HEK293 (cell line): ENCODE measurements at regions not wholly inside any gene's neighbourhood (a gene's known extent, or its start where the extent isn't known, plus 50 kb on each side); places are given as distances from the start of the nearest gene placed in this dataset.

Source experiments
- CTCF ChIA-PET: fragments of 350-600 bp; formaldehyde crosslinking; extraction: SDS; loops from one replicate; lab custom pipeline; 2021; ENCODE audit warnings: antibody characterized with exemption; lab: Yijun Ruan, JAX
- POLR2A ChIA-PET: fragments of 300-600 bp; formaldehyde crosslinking; extraction: SDS; loops from one replicate; lab custom pipeline; 2020; ENCODE audit warnings: antibody characterized with exemption, inconsistent platforms; lab: Yijun Ruan, JAX
- H3K27ac ChIP-seq: fragments of 200-500 bp; sonication (Bioruptor generic); 2 replicates; pipeline ENCODE4 v1.5.1; 2014; ENCODE audit warnings: low read depth, low read length, control low read depth, inconsistent platforms; ENCODE audit errors: extremely low read depth
- H3K36me3 ChIP-seq, 2 experiments: fragments of 200-500 bp in 1 of 2; sonication (Bioruptor generic) in 1 of 2; 1 replicate in 1 of 2; 2 replicates in 1 of 2; pipeline ENCODE4 v1.5.1; 2014 to 2017; ENCODE audit warnings: inconsistent platforms in 2 of 2, low read length in 2 of 2; ENCODE audit not compliant: control insufficient read depth in 2 of 2, insufficient read depth in 1 of 2
- H3K4me1 ChIP-seq: fragments of 200-500 bp; sonication (Bioruptor generic); 2 replicates; pipeline ENCODE4 v1.5.1; 2014; ENCODE audit warnings: mild to moderate bottlenecking, low read length, inconsistent platforms; ENCODE audit not compliant: control insufficient read depth, insufficient read depth
- H3K4me3 ChIP-seq: 2 replicates; pipeline ENCODE4 v1.5.1; 2011; ENCODE audit warnings: low read depth, mild to moderate bottlenecking, control low read depth, low read length, moderate library complexity
- H3K9me3 ChIP-seq: fragments of 200-500 bp; sonication (Bioruptor generic); 2 replicates; pipeline ENCODE4 v1.5.1; 2014; ENCODE audit warnings: low read depth, low read length, inconsistent platforms; ENCODE audit not compliant: control insufficient read depth, insufficient read depth
- PRDM2 ChIP-seq: fragments of 450-650 bp; formaldehyde crosslinking; IDR thresholded peaks from 2 replicates; pipeline ENCODE4 v1.5.1; 2016; ENCODE audit warnings: missing biosample characterization, missing genetic modification characterization, borderline replicate concordance
- SCRT2 ChIP-seq: fragments of 450-650 bp; formaldehyde crosslinking; IDR thresholded peaks from 2 replicates; pipeline ENCODE4 v1.5.1; 2016; ENCODE audit warnings: missing biosample characterization, missing genetic modification characterization
- ZBTB10 ChIP-seq: fragments of 450-650 bp; formaldehyde crosslinking; IDR thresholded peaks from 2 replicates; pipeline ENCODE4 v1.5.1; 2016; ENCODE audit warnings: missing biosample characterization, missing genetic modification characterization
- ZBTB48 ChIP-seq: fragments of 450-650 bp; formaldehyde crosslinking; IDR thresholded peaks from 2 replicates; pipeline ENCODE4 v1.5.1; 2016; ENCODE audit warnings: missing biosample characterization, missing genetic modification characterization
- ZNF18 ChIP-seq: fragments of 450-650 bp; formaldehyde crosslinking; IDR thresholded peaks from 2 replicates; pipeline ENCODE4 v1.5.1; 2016; ENCODE audit warnings: missing biosample characterization, missing genetic modification characterization
- ZNF223 ChIP-seq: fragments of 450-650 bp; formaldehyde crosslinking; IDR thresholded peaks from 2 replicates; pipeline ENCODE4 v1.5.1; 2016; ENCODE audit warnings: missing biosample characterization, missing genetic modification characterization
- ZNF266 ChIP-seq: fragments of 450-650 bp; formaldehyde crosslinking; IDR thresholded peaks from 2 replicates; pipeline ENCODE4 v1.5.1; 2016; ENCODE audit warnings: missing biosample characterization, missing genetic modification characterization, low read depth
- ZNF354C ChIP-seq: fragments of 450-650 bp; formaldehyde crosslinking; IDR thresholded peaks from 2 replicates; pipeline ENCODE4 v1.5.1; 2016; ENCODE audit warnings: missing biosample characterization, missing genetic modification characterization, low read depth, borderline replicate concordance
- ZNF366 ChIP-seq: fragments of 450-650 bp; formaldehyde crosslinking; conservative IDR thresholded peaks from 2 replicates; pipeline ENCODE4 v1.5.1; 2016; ENCODE audit warnings: missing biosample characterization, missing genetic modification characterization
- ZNF416 ChIP-seq: fragments of 450-650 bp; formaldehyde crosslinking; IDR thresholded peaks from 2 replicates; pipeline ENCODE4 v1.5.1; 2016; ENCODE audit warnings: missing biosample characterization, missing genetic modification characterization
- ZNF426 ChIP-seq: fragments of 450-650 bp; formaldehyde crosslinking; IDR thresholded peaks from 2 replicates; pipeline ENCODE4 v1.5.1; 2017; ENCODE audit warnings: missing biosample characterization, missing genetic modification characterization, mild to moderate bottlenecking, inconsistent platforms, moderate library complexity
- ZNF580 ChIP-seq: fragments of 450-650 bp; formaldehyde crosslinking; IDR thresholded peaks from 2 replicates; pipeline ENCODE4 v1.5.1; 2016; ENCODE audit warnings: missing biosample characterization, missing genetic modification characterization
- ZNF704 ChIP-seq: fragments of 450-650 bp; formaldehyde crosslinking; IDR thresholded peaks from 2 replicates; pipeline ENCODE4 v1.5.1; 2016; ENCODE audit warnings: missing biosample characterization, missing genetic modification characterization
- ZNF747 ChIP-seq: fragments of 450-650 bp; formaldehyde crosslinking; IDR thresholded peaks from 2 replicates; pipeline ENCODE4 v1.5.1; 2016; ENCODE audit warnings: missing biosample characterization, missing genetic modification characterization
- ZNF768 ChIP-seq: fragments of 450-650 bp; formaldehyde crosslinking; IDR thresholded peaks from 2 replicates; pipeline ENCODE4 v1.5.1; 2018; ENCODE audit warnings: missing biosample characterization, mild to moderate bottlenecking, missing genetic modification characterization
- ZNF776 ChIP-seq: fragments of 450-650 bp; formaldehyde crosslinking; IDR thresholded peaks from 2 replicates; pipeline ENCODE4 v1.5.0; 2017; ENCODE audit warnings: missing biosample characterization, missing genetic modification characterization, borderline replicate concordance
- ZSCAN23 ChIP-seq: fragments of 450-650 bp; formaldehyde crosslinking; IDR thresholded peaks from 2 replicates; pipeline ENCODE4 v1.5.1; 2016; ENCODE audit warnings: missing biosample characterization, missing genetic modification characterization
- TF ChIP-seq, protein P1 (sequence below): fragments of 450-650 bp; IDR thresholded peaks from 2 replicates; pipeline ENCODE4 v1.5.1; 2018; ENCODE audit warnings: missing biosample characterization, mild to moderate bottlenecking, missing genetic modification characterization

DNA sequence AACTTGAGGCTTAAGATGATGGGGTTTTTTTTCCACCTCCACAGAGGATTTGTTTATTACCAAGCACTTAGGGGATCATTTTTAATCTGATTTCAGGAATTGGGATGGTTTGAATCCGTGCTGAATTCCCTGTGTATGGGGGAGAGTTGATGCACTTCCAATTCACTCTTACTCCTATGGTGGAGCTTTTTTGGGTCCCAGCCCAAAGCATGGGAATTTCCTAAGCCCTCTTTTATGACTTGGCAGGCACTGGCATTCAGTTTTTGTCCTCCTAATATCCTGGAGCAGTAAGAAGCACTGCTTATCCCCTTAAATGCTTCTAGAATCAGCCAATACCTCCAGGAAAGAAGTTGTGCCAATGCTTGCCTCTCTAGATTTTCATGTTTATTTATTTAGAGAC, 78.7 kb downstream of the HYCC1 start:
- no peak for TF ChIP-seq ZNF580 (tag by site-specific recombination)
- TF ChIP-seq ZNF223 = no peak
- TF ChIP-seq ZNF747 (tag by site-specific recombination) = no peak
- TF ChIP-seq, protein P1, sequence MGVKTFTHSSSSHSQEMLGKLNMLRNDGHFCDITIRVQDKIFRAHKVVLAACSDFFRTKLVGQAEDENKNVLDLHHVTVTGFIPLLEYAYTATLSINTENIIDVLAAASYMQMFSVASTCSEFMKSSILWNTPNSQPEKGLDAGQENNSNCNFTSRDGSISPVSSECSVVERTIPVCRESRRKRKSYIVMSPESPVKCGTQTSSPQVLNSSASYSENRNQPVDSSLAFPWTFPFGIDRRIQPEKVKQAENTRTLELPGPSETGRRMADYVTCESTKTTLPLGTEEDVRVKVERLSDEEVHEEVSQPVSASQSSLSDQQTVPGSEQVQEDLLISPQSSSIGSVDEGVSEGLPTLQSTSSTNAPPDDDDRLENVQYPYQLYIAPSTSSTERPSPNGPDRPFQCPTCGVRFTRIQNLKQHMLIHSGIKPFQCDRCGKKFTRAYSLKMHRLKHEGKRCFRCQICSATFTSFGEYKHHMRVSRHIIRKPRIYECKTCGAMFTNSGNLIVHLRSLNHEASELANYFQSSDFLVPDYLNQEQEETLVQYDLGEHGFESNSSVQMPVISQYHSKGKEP (tag by site-specific recombination) = no peak
- TF ChIP-seq ZBTB10 (tag by site-specific recombination) = no peak
- no peaks in the 10 kb centered on the region for H3K9me3 ChIP-seq
- ChIA-PET POLR2A (no interaction called here), CTCF (no interaction called here)
- no peaks in the 10 kb centered on the region for H3K4me1 ChIP-seq
- H3K36me3 ChIP-seq = no peaks in the 10 kb centered on the region; a peak in 1 of 3 replicates
- no peak overlapping the region for H3K4me3 ChIP-seq
- no peak overlapping the region for H3K27ac ChIP-seq

DNA sequence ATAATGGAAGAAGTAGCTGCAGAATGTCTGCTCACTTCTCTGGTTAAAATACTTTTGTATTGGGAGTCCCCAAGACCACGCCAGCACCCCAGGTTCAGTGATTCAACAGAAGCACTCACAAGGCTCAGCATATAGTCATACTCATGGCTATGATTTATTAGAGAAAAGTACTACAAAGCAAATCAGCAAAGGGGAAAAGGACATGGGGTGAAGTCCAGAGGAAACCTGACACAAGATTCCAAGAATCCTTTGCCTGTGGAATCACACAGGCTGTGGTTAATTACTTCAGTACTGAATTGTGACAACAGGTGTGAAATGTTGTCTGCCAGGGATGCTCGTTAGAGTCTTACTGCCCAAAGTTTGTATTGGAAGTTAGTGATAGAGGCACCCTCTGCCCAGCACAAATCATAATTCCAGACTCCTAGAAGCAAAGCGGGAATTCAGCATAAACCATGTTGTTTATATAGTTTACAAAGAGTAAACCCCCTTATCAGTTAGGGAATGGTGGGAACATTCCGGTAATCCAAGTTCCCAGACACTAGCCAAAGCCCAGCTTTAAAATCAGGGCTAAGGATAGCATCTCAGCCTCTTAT, 79.4 kb downstream of the HYCC1 start:
- CTCF ChIA-PET = no interaction called here
- TF ChIP-seq PRDM2 (tag by site-specific recombination) (no peak), ZNF18 (tag by site-specific recombination) (no peak), ZNF366 (no peak), ZNF747 (tag by site-specific recombination) (no peak), ZNF704 (tag by site-specific recombination) (no peak), ZNF776 (no peak), ZNF768 (tag by site-specific recombination) (no peak), ZNF426 (tag by site-specific recombination) (no peak), SCRT2 (tag by site-specific recombination) (no peak), ZNF223 (no peak), ZBTB48 (tag by site-specific recombination) (no peak), ZNF354C (tag by site-specific recombination) (no peak), ZNF416 (no peak), ZSCAN23 (no peak), ZNF266 (tag by site-specific recombination) (no peak)
- TF ChIP-seq, protein P1 (tag by site-specific recombination) = no peak

More for the DNA sequence above, 79.4 kb downstream of the HYCC1 start:
- Histone ChIP-seq H3K27ac (no peak overlapping the region), H3K4me1 (no peaks in the 10 kb centered on the region), H3K36me3 (no peaks in the 10 kb centered on the region), H3K4me3 (no peak overlapping the region), H3K9me3 (no peaks in the 10 kb centered on the region)
- POLR2A ChIA-PET = no interaction called here
